Gastroesophageal sphincter (tissue), 3 donors: ENCODE measurements at regions not wholly inside any gene's neighbourhood (a gene's known extent, or its start where the extent isn't known, plus 50 kb on each side); places are given as distances from the start of the nearest gene placed in this dataset.

Experiments
- CTCF ChIP-seq, 4 experiments: fragments of 200-600 bp in 2 of 4; fragments of 450-650 bp in 2 of 4; sonication (generic) in 1 of 4; IDR thresholded peaks; one replicate each; pipeline ENCODE4 v1.5.1; 2017 to 2019; ENCODE audit warnings: antibody characterized with exemption in 4 of 4, mild to moderate bottlenecking in 2 of 4, moderate library complexity in 2 of 4
- EP300 ChIP-seq: sonication (generic); formaldehyde crosslinking; IDR thresholded peaks from one replicate; pipeline ENCODE4 v1.6.1; 2017; ENCODE audit warnings: antibody characterized with exemption, mild to moderate bottlenecking
- POLR2A ChIP-seq, 2 donors: fragments of 450-650 bp; IDR thresholded peaks; one replicate each; pipeline ENCODE4 v1.6.1; 2017; ENCODE audit warnings: antibody characterized with exemption in 2 of 2, mild to moderate bottlenecking in 2 of 2, moderate library complexity in 1 of 2
- POLR2AphosphoS5 ChIP-seq: sonication (generic); formaldehyde crosslinking; IDR thresholded peaks from one replicate; pipeline ENCODE4 v1.6.1; 2017; ENCODE audit warnings: antibody characterized with exemption

- TF ChIP-seq CTCF (IDR thresholded peaks at IDR 0.05) (no peak), POLR2A (IDR thresholded peaks at IDR 0.05) (no peak), POLR2AphosphoS5 (no peak), EP300 (no peak)
Observed at GRCh38 chr14:22036541-22037239, 363.1 kb upstream of the OR4E1 start.
